WERI-Rb-1 (cell line): ENCODE measurements at regions not wholly inside any gene's neighbourhood (a gene's known extent, or its start where the extent isn't known, plus 50 kb on each side); places are given as distances from the start of the nearest gene placed in this dataset.

Experiments used
- DNase-seq: peaks from one replicate; pipeline ENCODE4 v3.0.0-alpha.2; 2020
- H3K27ac ChIP-seq: fragments of 250-450 bp; sonication (Bioruptor Pico); 2 replicates; pipeline ENCODE4 v1.5.1; 2020; ENCODE audit warnings: mild to moderate bottlenecking, moderate library complexity
- H3K27me3 ChIP-seq: fragments of 250-450 bp; sonication (Bioruptor Pico); 2 replicates; pipeline ENCODE4 v1.5.1; 2021; ENCODE audit warnings: mild to moderate bottlenecking, low read depth, moderate library complexity; ENCODE audit not compliant: insufficient read depth, severe bottlenecking
- H3K36me3 ChIP-seq: fragments of 250-450 bp; sonication (Bioruptor Pico); 2 replicates; pipeline ENCODE4 v1.5.1; 2020; ENCODE audit warnings: mild to moderate bottlenecking, moderate library complexity
- H3K4me3 ChIP-seq: 2 replicates; pipeline ENCODE4 v1.5.1; 2011; ENCODE audit warnings: low read depth, mild to moderate bottlenecking, control low read depth, low read length
- H3K9me3 ChIP-seq: fragments of 250-450 bp; sonication (Bioruptor Pico); 2 replicates; pipeline ENCODE4 v1.5.1; 2021; ENCODE audit warnings: mild to moderate bottlenecking, moderate library complexity; ENCODE audit not compliant: severe bottlenecking
- TF ChIP-seq, protein P1 (sequence below): IDR thresholded peaks from 2 replicates; pipeline ENCODE4 v1.5.1; 2011; ENCODE audit warnings: low read depth, mild to moderate bottlenecking, control low read depth, inconsistent platforms, low read length

DNA sequence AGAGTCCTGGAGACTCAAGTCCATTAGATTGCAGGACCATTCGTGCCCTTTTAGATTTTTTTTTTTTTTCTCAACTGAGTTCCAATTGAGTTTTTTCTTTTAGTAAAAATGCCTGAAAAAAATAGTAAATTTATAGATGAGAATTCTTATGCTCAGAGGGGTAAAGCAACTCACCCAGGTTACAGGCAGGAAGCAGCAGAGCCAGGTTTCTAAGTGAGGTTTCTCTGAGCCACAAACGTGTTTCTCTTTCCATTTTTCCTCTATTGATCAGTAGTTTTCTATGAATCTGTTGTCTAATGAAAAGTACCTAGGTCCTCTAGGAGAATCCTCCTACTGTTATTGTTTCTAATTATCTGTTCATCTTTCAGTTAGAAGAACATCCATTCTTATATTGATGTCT lies 66.4 kb upstream of the C12orf71 start:
- TF ChIP-seq, protein P1, sequence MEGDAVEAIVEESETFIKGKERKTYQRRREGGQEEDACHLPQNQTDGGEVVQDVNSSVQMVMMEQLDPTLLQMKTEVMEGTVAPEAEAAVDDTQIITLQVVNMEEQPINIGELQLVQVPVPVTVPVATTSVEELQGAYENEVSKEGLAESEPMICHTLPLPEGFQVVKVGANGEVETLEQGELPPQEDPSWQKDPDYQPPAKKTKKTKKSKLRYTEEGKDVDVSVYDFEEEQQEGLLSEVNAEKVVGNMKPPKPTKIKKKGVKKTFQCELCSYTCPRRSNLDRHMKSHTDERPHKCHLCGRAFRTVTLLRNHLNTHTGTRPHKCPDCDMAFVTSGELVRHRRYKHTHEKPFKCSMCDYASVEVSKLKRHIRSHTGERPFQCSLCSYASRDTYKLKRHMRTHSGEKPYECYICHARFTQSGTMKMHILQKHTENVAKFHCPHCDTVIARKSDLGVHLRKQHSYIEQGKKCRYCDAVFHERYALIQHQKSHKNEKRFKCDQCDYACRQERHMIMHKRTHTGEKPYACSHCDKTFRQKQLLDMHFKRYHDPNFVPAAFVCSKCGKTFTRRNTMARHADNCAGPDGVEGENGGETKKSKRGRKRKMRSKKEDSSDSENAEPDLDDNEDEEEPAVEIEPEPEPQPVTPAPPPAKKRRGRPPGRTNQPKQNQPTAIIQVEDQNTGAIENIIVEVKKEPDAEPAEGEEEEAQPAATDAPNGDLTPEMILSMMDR, result no peak
- H3K4me3 ChIP-seq, result no peak overlapping the region
- H3K27me3 ChIP-seq, result no peaks in the 10 kb centered on the region
- DNase-seq, result no peak
- H3K9me3 ChIP-seq, result no peaks in the 10 kb centered on the region
- H3K27ac ChIP-seq, result no peak overlapping the region
- H3K36me3 ChIP-seq, result no peaks in the 10 kb centered on the region

DNA sequence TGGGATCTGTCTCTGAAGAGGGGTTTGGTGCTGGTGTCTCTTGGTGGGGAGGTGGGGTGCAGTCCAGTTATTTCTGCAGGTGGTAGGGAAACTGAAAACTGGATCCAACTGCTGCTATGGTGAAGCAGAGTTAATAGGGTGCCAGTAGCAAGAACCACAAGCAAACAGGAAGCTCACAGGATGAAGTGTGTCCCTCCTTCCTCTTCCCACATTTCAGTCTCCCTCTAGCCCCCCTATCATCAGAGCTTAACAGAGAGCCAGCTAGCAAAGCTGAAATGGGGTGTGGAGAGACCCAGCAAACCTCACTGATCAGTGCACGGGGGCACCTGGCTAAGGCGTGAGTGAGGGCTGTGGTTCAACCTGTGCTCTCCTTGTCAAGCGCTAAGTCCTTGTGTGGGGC lies 69.1 kb upstream of the C12orf71 start:
- Histone ChIP-seq H3K27me3 (no peaks in the 10 kb centered on the region), H3K36me3 (no peaks in the 10 kb centered on the region), H3K4me3 (no peak overlapping the region), H3K27ac (no peak overlapping the region), H3K9me3 (no peaks in the 10 kb centered on the region)
- TF ChIP-seq, protein P1, result no peak
- DNase-seq, result no peak

DNA sequence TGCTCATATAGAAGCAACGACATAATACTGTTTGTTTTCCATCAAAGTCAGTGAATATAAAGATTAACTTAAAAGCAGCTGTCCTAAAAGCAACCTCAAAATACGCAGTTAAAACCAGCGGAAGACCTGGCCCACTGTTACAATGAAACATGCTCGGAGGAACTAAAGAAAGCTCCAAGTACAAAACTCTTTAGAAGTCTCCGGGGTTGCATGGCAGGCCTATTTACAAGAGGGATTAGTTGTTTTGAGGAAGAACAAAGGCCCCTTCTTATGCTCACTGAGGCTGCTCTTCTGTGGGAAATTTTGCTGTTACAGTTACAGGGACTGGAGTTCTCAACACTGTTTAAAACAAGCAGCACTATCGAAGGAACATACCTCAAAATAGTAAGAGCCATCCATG lies 75.9 kb upstream of the C12orf71 start:
- Histone ChIP-seq H3K27ac (no peak overlapping the region), H3K36me3 (no peaks in the 10 kb centered on the region), H3K9me3 (no peaks in the 10 kb centered on the region), H3K27me3 (no peaks in the 10 kb centered on the region), H3K4me3 (no peak overlapping the region)
- TF ChIP-seq, protein P1, result no peak
- DNase-seq, result no peak

DNA sequence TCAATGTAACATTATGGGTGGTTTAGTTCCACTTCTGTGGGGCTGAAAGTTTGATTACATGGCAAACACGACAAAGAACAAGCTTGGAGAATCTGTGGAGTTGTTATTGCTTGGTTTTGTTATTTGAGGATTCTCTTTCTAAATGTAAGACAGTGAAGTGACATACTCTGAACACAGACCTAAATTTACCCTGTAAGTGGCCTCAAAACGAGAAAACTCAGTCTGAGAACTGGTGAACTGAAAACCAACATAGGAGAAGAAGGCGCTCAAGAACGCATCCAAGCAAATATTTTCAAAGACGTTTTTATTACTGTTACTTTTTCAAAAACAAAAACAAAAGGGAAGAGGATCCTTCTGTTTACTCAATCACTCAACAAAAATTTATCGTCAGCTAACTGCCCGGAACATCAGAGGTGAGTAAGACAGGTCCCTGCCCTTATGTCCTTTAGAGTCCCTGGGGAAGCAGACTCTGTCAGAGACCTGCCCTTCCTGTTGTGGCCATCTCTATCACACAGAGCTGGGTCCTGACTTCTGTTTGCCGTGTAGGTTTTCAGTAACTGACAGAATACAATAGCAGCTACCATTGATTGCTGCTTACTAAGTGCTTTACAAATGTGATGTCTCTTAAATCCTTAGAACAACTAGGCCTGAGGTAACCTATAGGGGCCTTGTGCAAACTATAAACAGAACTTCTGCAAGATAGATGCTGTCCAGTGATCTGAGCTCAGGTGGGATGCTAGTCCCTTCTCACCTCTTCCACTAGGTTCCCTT lies 79.3 kb upstream of the C12orf71 start:
- Histone ChIP-seq H3K36me3 (no peaks in the 10 kb centered on the region), H3K27me3 (no peaks in the 10 kb centered on the region), H3K9me3 (no peaks in the 10 kb centered on the region), H3K4me3 (no peak overlapping the region), H3K27ac (no peak overlapping the region)
- DNase-seq, result no peak
- TF ChIP-seq, protein P1, result no peak

DNA sequence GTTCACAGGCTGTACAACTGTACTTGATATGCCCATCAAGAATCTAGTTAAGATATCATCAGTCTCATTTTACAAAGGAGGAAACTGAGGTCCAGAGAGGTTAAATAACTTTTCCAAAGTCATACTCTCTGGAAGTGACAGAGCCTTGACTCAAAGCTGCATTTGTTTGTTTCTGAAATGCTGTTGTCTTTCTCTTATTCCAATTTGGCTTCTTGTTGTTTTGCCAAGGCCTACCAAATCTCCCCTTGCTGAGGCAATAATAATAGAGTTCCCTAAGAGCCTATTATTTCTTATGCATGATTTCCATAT lies 79.8 kb upstream of the C12orf71 start:
- no peaks in the 10 kb centered on the region for H3K36me3 ChIP-seq
- H3K27ac ChIP-seq, result no peak overlapping the region
- TF ChIP-seq, protein P1, result no peak
- H3K27me3 ChIP-seq, result no peaks in the 10 kb centered on the region
- no peak for DNase-seq
- no peak overlapping the region for H3K4me3 ChIP-seq
- no peaks in the 10 kb centered on the region for H3K9me3 ChIP-seq
